IMR-90 (cell line): ENCODE measurements at regions not wholly inside any gene's neighbourhood (a gene's known extent, or its start where the extent isn't known, plus 50 kb on each side); places are given as distances from the start of the nearest gene placed in this dataset.

Experiments used
- ATAC-seq: fragments of 200-7000 bp; cut with Tn5 transposase; 2 replicates; pipeline ENCODE4 v1.9.1; 2020; ENCODE audit warnings: low read depth, mild to moderate bottlenecking, moderate library complexity
- BruUV-seq: library from RNA; stranded (reverse); fragments of 400-500 nt; replicated peaks from 2 replicates; lab custom pipeline; 2021; lab: Mats Ljungman, UMichigan
- CTCF ChIA-PET: fragments of 300-600 bp; formaldehyde crosslinking; extraction: SDS; loops from one replicate; lab custom pipeline; 2021; ENCODE audit warnings: antibody characterized with exemption; lab: Yijun Ruan, JAX
- POLR2A ChIA-PET: fragments of 300-600 bp; sonication (Branson Sonifier 250); formaldehyde crosslinking; loops from one replicate; lab custom pipeline; 2022; ENCODE audit warnings: antibody characterized with exemption; ENCODE audit not compliant: unreplicated experiment; lab: Charles Lee
- DNase-seq: peaks from one replicate; pipeline ENCODE4 v3.0.0; 2013
- H2AFZ ChIP-seq: replicated peaks from 2 replicates; pipeline ENCODE3; 2013; ENCODE audit warnings: low read length, mild to moderate bottlenecking; ENCODE audit not compliant: poor library complexity
- H2AK5ac ChIP-seq: 2 replicates; pipeline ENCODE4 v1.6.1; 2013; ENCODE audit warnings: low read depth, low read length, inconsistent platforms
- H2AK9ac ChIP-seq: replicated peaks from 2 replicates; pipeline ENCODE3; 2013; ENCODE audit warnings: mild to moderate bottlenecking, low read depth, low read length, moderate library complexity; ENCODE audit not compliant: poor library complexity
- H2BK120ac ChIP-seq: 2 replicates; pipeline ENCODE4 v1.6.1; 2013; ENCODE audit warnings: low read depth, low read length, inconsistent platforms
- H2BK15ac ChIP-seq: 3 replicates; pipeline ENCODE4 v1.6.1; 2013; ENCODE audit warnings: low read depth, low read length, inconsistent platforms
- H2BK20ac ChIP-seq: 2 replicates; pipeline ENCODE4 v1.6.1; 2013; ENCODE audit warnings: low read depth, mild to moderate bottlenecking, inconsistent platforms, low read length, moderate library complexity
- H2BK5ac ChIP-seq: 2 replicates; pipeline ENCODE4 v1.6.1; 2013; ENCODE audit warnings: mild to moderate bottlenecking, low read depth, low read length, inconsistent platforms; ENCODE audit not compliant: poor library complexity, severe bottlenecking
- H3K14ac ChIP-seq: replicated peaks from 2 replicates; pipeline ENCODE4 v1.6.1; 2013; ENCODE audit warnings: low read depth, low read length, inconsistent platforms
- H3K18ac ChIP-seq: 2 replicates; pipeline ENCODE4 v1.6.1; 2013; ENCODE audit warnings: low read depth, low read length, control low read depth
- H3K23ac ChIP-seq: 2 replicates; pipeline ENCODE4 v1.6.1; 2013; ENCODE audit warnings: low read depth, low read length, inconsistent platforms
- H3K27ac ChIP-seq: 2 replicates; pipeline ENCODE4 v1.5.1; 2013; ENCODE audit warnings: mild to moderate bottlenecking, control low read depth, low read length; ENCODE audit not compliant: insufficient read depth
- H3K27me3 ChIP-seq: 2 replicates; pipeline ENCODE4 v1.6.1; 2013; ENCODE audit warnings: low read length; ENCODE audit not compliant: control insufficient read depth, insufficient read depth
- H3K36me3 ChIP-seq: 2 replicates; pipeline ENCODE4 v1.6.1; 2013; ENCODE audit warnings: low read length, mixed read lengths; ENCODE audit not compliant: control insufficient read depth, insufficient read depth
- H3K4ac ChIP-seq: 2 replicates; pipeline ENCODE4 v1.6.1; 2013; ENCODE audit warnings: low read depth, low read length, inconsistent platforms
- H3K4me1 ChIP-seq: 2 replicates; pipeline ENCODE4 v1.6.1; 2013; ENCODE audit warnings: low read length, mixed read lengths; ENCODE audit not compliant: control insufficient read depth, insufficient read depth
- H3K4me2 ChIP-seq: 2 replicates; pipeline ENCODE4 v1.6.1; 2013; ENCODE audit warnings: low read depth, mild to moderate bottlenecking, control low read depth, low read length, moderate library complexity
- H3K4me3 ChIP-seq: 2 replicates; pipeline ENCODE4 v1.5.1; 2013; ENCODE audit warnings: low read depth, mild to moderate bottlenecking, control low read depth, low read length, moderate library complexity; ENCODE audit not compliant: insufficient read depth
- H3K56ac ChIP-seq: 2 replicates; pipeline ENCODE4 v1.6.1; 2013; ENCODE audit warnings: low read length, inconsistent platforms; ENCODE audit not compliant: insufficient read depth; ENCODE audit errors: extremely low read depth
- H3K79me1 ChIP-seq, 2 experiments: 2 replicates each; pipeline ENCODE4 v1.6.1; 2013; ENCODE audit warnings: low read length in 2 of 2, inconsistent platforms in 1 of 2, low read depth in 1 of 2
- H3K9ac ChIP-seq: 2 replicates; pipeline ENCODE4 v1.6.1; 2013; ENCODE audit warnings: low read depth, low read length, control low read depth
- H3K9me1 ChIP-seq: 2 replicates; pipeline ENCODE4 v1.6.1; 2013; ENCODE audit warnings: low read length, inconsistent platforms; ENCODE audit not compliant: insufficient read depth
- H3K9me3 ChIP-seq: 2 replicates; pipeline ENCODE4 v1.6.1; 2013; ENCODE audit warnings: low read length; ENCODE audit not compliant: control insufficient read depth, insufficient read depth
- H4K20me1 ChIP-seq: 2 replicates; pipeline ENCODE4 v1.6.1; 2013; ENCODE audit warnings: low read length, inconsistent platforms; ENCODE audit not compliant: insufficient read depth
- H4K5ac ChIP-seq: 2 replicates; pipeline ENCODE4 v1.6.1; 2013; ENCODE audit warnings: mild to moderate bottlenecking, low read depth, low read length, control low read depth
- H4K8ac ChIP-seq, 2 experiments: 2 replicates each; pipeline ENCODE4 v1.6.1; 2013; ENCODE audit warnings: low read depth in 2 of 2, low read length in 2 of 2, control low read depth in 1 of 2, inconsistent platforms in 1 of 2
- H4K91ac ChIP-seq: 2 replicates; pipeline ENCODE4 v1.6.1; 2013; ENCODE audit warnings: low read depth, low read length, inconsistent platforms; ENCODE audit not compliant: insufficient read depth
- MAFK ChIP-seq: IDR thresholded peaks from 2 replicates; pipeline ENCODE4 v1.6.1; 2012; ENCODE audit warnings: low read depth, low read length, improper control_type of control experiment
- SMC3 ChIP-seq: fragments of 150-350 bp; IDR thresholded peaks from 2 replicates; pipeline ENCODE4 v1.6.1; 2016; ENCODE audit warnings: low read depth, mild to moderate bottlenecking, antibody characterized with exemption, low read length, moderate library complexity
- WGBS, 2 experiments: methylation state at CpG; one replicate each; pipeline versions ENCODE4 v1.1.5 to v1.1.7; 2013; ENCODE audit warnings: missing lambda C conversion rate in 2 of 2; ENCODE audit not compliant: insufficient read length in 1 of 2; ENCODE audit errors: extremely low coverage in 2 of 2; 5-methylcytosine and 5-hydroxymethylcytosine counted together
- dilution Hi-C: fragments of 300-500 bp; cut with HindIII; formaldehyde crosslinking; loops from one replicate; pipeline ENCODE4 v1.14.3; 2018; ENCODE audit warnings: low sequenced_read_pairs; ENCODE audit not compliant: unreplicated experiment
- in situ Hi-C: fragments of 300-500 bp; cut with MboI; formaldehyde crosslinking; loops from 3 replicates; pipeline ENCODE4 v1.14.3; 2019; ENCODE audit warnings: low sequenced_read_pairs, inconsistent platforms, mixed read lengths
- intact Hi-C: fragments of 100-400 bp; cut with micrococcal nuclease; formaldehyde crosslinking; loops from 2 replicates; pipeline ENCODE4 v1.10.0; 2022

DNA sequence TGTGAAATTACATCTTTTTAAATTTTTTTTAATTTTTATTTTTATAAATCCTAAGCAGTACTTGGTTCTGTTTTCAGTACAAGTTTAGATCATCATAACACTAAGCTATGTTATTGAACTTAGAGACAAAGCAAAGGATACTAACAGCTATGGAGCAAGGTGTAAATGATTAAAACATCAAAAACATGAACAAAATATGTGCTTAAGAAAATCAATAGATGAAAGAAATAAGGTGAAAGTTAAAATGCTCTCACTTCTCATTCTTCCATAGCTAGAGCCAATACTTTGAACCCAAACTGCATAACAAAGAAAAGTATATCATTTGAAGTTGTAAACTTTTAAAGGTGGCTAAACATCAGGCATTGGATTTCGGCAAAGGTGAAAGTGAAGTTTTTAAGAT, 292.3 kb upstream of the PUM3 start:
- BruUV-seq, result no TSS peak
- DNase-seq, result no peak
- Histone ChIP-seq H2BK15ac (no peak overlapping the region), H3K56ac (no peak overlapping the region), H3K27me3 (no peaks in the 10 kb centered on the region), H3K18ac (no peak overlapping the region), H2AK5ac (no peak overlapping the region), H2AK9ac (no peak overlapping the region), H3K9me1 (no peaks in the 10 kb centered on the region), H3K4me1 (no peaks in the 10 kb centered on the region), H3K9me3 (no peaks in the 10 kb centered on the region), H3K9ac (no peak overlapping the region), H2BK20ac (no peak overlapping the region), H4K91ac (no peak overlapping the region), H3K4me2 (no peak overlapping the region), H3K4ac (no peak overlapping the region), H3K36me3 (no peaks in the 10 kb centered on the region), H3K14ac (no peak overlapping the region), H3K27ac (no peak overlapping the region), H4K5ac (no peak overlapping the region), H3K79me1 (no peaks in the 10 kb centered on the region), H2AFZ (no peak overlapping the region), H4K20me1 (no peaks in the 10 kb centered on the region), H3K23ac (no peak overlapping the region), H3K4me3 (no peak overlapping the region), H4K8ac (no peak overlapping the region), H2BK5ac (no peak overlapping the region), H2BK120ac (no peak overlapping the region)
- no CpG with 5 or more reads among the region's 1 CpG for WGBS, 2 experiments
- POLR2A ChIA-PET, result no interaction called here
- no peak for ATAC-seq
- in situ Hi-C loops (no loop called here), intact Hi-C loops (loop anchor here (10.0 kb wide), 1 partner anchor 59 kb away; no protein-coding TSS in a partner anchor), dilution Hi-C loops (no loop called here)
- TF ChIP-seq SMC3 (no peak), MAFK (no peak)
- CTCF ChIA-PET, result no interaction called here
